ENCODE measurements at regions not wholly inside any gene's neighbourhood (a gene's known extent, or its start where the extent isn't known, plus 50 kb on each side); places are given as distances from the start of the nearest gene placed in this dataset.

- no peak for TF ChIP-seq CTCF (IDR thresholded peaks at IDR 0.05; ENCODE audit: low read depth, low read length)
- TF ChIP-seq MYC (IDR thresholded peaks at IDR 0.05; ENCODE audit: low read depth, low read length) = no peak
- no peak for TF ChIP-seq POLR2A (IDR thresholded peaks at IDR 0.05; ENCODE audit: extremely low read depth, insufficient read length)
- no peak for TF ChIP-seq MAX (IDR thresholded peaks at IDR 0.05; ENCODE audit: low read depth, low read length)
These were observed 1791.1 kb downstream of the MAT2B start for GRCh38 chr5:165296401-165297130.

Data from NB4 (cell line).